ENCODE measurements at regions not wholly inside any gene's neighbourhood (a gene's known extent, or its start where the extent isn't known, plus 50 kb on each side); places are given as distances from the start of the nearest gene placed in this dataset.

DNA sequence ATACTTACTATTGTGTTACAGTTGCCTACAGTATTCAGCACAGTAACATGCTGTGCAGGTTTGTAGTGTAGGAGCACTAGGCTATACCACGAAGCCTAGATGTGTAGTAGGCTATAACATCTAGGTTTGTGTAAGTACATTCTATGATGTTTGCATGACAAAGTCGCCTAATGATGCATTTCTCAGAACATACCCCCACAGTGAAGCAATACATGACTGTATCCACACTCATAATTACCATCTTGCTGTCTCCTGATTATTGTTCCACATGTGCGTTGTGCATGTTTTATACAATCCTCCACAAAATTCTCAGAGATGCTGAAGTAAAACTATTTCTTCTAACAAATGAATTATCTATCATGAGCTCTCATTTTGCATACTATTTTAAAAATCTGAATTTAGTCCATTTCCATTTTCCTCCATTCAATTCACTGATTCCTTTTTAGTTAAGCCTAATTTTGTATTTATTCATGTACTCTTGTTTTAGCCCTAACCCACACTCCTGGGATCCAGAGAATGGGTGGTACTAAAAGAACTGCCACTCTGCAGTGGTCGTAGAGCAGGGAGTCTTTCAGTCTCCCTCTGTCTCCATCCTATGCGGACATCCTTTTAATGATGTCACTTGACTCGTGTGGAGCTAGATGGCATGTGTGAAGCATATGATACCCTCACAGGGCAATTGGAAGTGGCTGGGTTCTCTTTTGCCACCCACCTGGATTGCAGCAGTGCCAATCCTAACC lies 67.6 kb upstream of the CAV2 start:
- FAIRE-seq (no peak), DNase-seq (ENCODE audit: insufficient read length, low spot score) (no peak)
- TF ChIP-seq, protein P1, sequence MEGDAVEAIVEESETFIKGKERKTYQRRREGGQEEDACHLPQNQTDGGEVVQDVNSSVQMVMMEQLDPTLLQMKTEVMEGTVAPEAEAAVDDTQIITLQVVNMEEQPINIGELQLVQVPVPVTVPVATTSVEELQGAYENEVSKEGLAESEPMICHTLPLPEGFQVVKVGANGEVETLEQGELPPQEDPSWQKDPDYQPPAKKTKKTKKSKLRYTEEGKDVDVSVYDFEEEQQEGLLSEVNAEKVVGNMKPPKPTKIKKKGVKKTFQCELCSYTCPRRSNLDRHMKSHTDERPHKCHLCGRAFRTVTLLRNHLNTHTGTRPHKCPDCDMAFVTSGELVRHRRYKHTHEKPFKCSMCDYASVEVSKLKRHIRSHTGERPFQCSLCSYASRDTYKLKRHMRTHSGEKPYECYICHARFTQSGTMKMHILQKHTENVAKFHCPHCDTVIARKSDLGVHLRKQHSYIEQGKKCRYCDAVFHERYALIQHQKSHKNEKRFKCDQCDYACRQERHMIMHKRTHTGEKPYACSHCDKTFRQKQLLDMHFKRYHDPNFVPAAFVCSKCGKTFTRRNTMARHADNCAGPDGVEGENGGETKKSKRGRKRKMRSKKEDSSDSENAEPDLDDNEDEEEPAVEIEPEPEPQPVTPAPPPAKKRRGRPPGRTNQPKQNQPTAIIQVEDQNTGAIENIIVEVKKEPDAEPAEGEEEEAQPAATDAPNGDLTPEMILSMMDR (IDR thresholded peaks at IDR 0.05; ENCODE audit: insufficient read depth, missing control alignments), result no peak

GRCh38 chr7:116432527-116432916 lies 67.0 kb upstream of the CAV2 start:
- no peak for FAIRE-seq
- no peak for DNase-seq (ENCODE audit: insufficient read length, low spot score)
- TF ChIP-seq, protein P1 (IDR thresholded peaks at IDR 0.05; ENCODE audit: insufficient read depth, missing control alignments), result no peak

DNA sequence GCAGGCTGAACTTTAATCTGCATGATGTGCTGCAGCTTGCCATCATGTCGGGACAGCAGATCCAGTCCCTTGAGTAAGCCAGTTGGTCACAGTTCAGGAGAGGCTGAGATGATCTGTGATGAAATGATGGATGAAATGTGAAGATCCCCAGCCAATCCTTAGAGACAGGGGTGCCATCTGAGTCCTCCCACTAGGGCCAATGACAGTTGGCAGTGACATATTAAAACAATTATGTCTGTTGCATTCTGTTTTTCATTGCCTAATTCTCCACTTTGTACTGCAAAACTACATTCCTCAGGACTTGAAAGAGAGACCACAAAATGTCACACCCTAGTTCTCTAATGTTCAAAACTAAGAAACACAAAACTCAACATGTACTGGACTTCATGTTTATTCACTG lies 66.3 kb upstream of the CAV2 start:
- no peak for FAIRE-seq
- no peak for DNase-seq (ENCODE audit: insufficient read length, low spot score)
- TF ChIP-seq, protein P1 (IDR thresholded peaks at IDR 0.05; ENCODE audit: insufficient read depth, missing control alignments), result no peak

GRCh38 chr7:116434820-116435341 lies 64.7 kb upstream of the CAV2 start:
- DNase-seq (ENCODE audit: insufficient read length, low spot score) (no peak), FAIRE-seq (no peak)
- TF ChIP-seq, protein P1 (IDR thresholded peaks at IDR 0.05; ENCODE audit: insufficient read depth, missing control alignments), result no peak

DNA sequence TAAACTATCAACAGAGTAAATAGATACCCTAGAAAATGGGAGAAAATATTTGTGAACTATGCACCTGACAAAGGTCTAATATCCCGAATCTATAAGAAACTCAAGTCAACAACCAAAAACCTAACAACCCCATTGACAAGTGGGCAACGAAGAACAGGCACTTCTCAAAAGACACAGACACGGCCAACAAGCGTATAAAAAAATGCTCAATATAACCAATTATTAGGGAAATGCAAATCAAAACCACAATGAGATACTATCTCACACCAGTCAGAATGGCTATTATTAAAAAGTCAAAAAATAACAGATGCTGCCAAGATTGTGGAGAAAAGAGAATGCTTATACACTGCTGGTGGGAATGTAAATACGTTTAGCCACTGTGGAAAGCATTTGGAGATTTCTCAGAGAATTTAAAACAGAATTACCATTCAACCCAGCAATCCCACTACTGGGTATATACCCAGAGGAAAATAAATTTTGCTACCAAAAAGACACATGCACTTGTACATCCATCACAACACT lies 63.2 kb upstream of the CAV2 start:
- TF ChIP-seq, protein P1 (IDR thresholded peaks at IDR 0.05; ENCODE audit: insufficient read depth, missing control alignments), result no peak
- FAIRE-seq (no peak), DNase-seq (ENCODE audit: insufficient read length, low spot score) (no peak)

- no peak for DNase-seq (ENCODE audit: insufficient read length, low spot score)
- TF ChIP-seq, protein P1 (IDR thresholded peaks at IDR 0.05; ENCODE audit: insufficient read depth, missing control alignments), result peak; percentile 6
- FAIRE-seq, result no peak
These were observed 61.3 kb upstream of the CAV2 start for GRCh38 chr7:116438267-116438666.

DNA sequence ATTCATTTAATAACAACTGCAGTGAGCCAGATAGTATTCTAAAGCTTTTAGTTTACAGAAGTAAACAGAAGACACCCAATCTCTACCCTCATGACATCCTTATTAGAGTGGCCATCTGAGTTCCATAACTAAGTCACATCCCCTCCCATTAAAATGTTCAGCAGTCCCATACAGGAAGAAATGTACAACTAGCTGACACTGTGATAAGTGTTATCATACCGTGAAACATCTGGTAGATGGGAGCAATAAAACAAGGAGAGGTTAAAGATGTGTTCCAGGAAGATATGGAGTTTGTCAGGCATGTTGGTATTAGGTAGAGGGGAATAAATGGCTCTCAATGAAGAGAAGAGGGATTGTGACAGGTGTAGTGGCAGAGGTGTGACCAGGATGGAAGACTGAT lies 60.5 kb upstream of the CAV2 start:
- no peak for FAIRE-seq
- DNase-seq (ENCODE audit: insufficient read length, low spot score), result no peak
- TF ChIP-seq, protein P1 (IDR thresholded peaks at IDR 0.05; ENCODE audit: insufficient read depth, missing control alignments), result no peak
